ENCODE measurements at regions not wholly inside any gene's neighbourhood (a gene's known extent, or its start where the extent isn't known, plus 50 kb on each side); places are given as distances from the start of the nearest gene placed in this dataset.

DNA sequence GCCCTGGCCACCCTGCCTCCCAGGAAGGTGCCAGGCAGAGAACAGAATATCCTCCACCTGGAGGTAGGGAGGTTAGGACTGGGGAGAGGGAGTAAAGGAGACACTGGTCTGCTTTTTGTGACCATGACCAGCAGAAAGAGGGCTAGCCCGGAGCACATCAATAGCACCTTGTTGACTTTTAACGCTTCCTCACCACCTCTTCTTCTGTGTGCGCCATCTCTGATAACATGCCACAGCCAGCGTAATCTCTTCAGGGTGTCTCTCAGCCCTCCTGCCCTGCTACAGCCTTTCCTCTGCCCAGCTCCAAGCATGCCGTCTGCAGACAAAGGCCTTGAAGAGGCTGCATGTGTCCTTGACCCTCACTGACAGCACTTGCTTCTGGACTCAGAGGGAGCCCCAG, 50.9 kb upstream of the GJA5 start:
- H3K4me1 ChIP-seq (ENCODE audit: control insufficient read depth in 2 of 2, insufficient read depth in 2 of 2, low read length in 2 of 2), result no peaks in the 10 kb centered on the region
- DNase-seq (ENCODE audit: low read depth in 6 of 9, low spot score in 9 of 9), result no peak
- H3K4me3 ChIP-seq (ENCODE audit: low read length in 2 of 2), result no peak overlapping the region
- no peaks in the 10 kb centered on the region for H3K9me3 ChIP-seq (ENCODE audit: control insufficient read depth in 2 of 2, insufficient read depth in 1 of 2, low read length in 1 of 2)
- 97% methylated on average over 5 of the region's 5 CpGs for WGBS
- H3K27me3 ChIP-seq (ENCODE audit: control insufficient read depth in 2 of 2, insufficient read depth in 1 of 2, low read length in 1 of 2), result no peaks in the 10 kb centered on the region
- no peaks in the 10 kb centered on the region for H3K36me3 ChIP-seq (ENCODE audit: control insufficient read depth in 2 of 2, insufficient read depth in 2 of 2, low read length in 1 of 2)
- H3K27ac ChIP-seq (ENCODE audit: low read depth in 1 of 2, low read length in 1 of 2), result no peak overlapping the region

DNA sequence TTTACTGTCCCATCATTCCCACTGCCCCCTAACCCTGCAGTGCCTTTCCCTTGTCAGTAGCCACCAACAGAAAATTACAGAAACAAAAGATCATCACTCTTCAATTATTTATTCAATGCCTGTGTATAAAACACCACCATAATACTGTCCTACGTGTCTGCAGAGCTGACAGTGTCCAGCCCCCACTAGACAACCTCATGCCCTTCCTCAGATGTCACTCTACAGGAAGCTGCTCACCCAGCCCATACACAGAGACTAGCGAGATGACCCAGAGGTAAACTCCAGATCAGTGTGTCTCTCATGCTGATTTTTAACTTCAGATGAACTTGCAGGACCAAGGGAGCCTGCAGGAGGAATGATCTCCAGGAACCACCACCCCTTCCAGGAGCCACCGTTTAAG, 51.3 kb upstream of the GJA5 start:
- Histone ChIP-seq H3K27me3 (ENCODE audit: control insufficient read depth in 2 of 2, insufficient read depth in 1 of 2, low read length in 1 of 2) (no peaks in the 10 kb centered on the region), H3K4me1 (ENCODE audit: control insufficient read depth in 2 of 2, insufficient read depth in 2 of 2, low read length in 2 of 2) (no peaks in the 10 kb centered on the region), H3K9me3 (ENCODE audit: control insufficient read depth in 2 of 2, insufficient read depth in 1 of 2, low read length in 1 of 2) (no peaks in the 10 kb centered on the region), H3K36me3 (ENCODE audit: control insufficient read depth in 2 of 2, insufficient read depth in 2 of 2, low read length in 1 of 2) (no peaks in the 10 kb centered on the region), H3K4me3 (ENCODE audit: low read length in 2 of 2) (no peak overlapping the region), H3K27ac (ENCODE audit: low read depth in 1 of 2, low read length in 1 of 2) (no peak overlapping the region)
- WGBS, result 86% methylated on average over 3 of the region's 3 CpGs
- no peak for DNase-seq (ENCODE audit: low read depth in 6 of 9, low spot score in 9 of 9)

DNA sequence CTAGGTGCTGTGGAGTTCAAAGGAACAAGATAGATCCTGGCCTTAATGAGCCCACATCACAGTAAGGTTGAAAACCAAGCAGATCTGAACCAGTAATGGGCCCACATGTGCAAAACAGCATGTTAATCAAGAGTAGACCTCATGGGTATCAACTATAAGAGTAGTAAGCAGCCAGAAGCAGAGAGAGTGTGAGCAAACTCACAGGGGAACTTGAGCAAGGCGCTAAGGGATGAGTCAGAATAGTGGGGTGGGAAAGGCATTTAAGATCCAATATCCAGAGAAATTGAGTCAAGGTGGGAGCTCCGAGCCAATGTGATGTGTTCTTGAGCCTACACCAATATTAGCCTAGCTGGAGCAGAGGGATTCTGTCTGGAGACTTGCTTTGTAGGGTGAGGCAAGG, 52.4 kb upstream of the GJA5 start:
- WGBS, result 93% methylated on average over 2 of the region's 2 CpGs
- DNase-seq (ENCODE audit: low read depth in 6 of 9, low spot score in 9 of 9), result no peak

DNA sequence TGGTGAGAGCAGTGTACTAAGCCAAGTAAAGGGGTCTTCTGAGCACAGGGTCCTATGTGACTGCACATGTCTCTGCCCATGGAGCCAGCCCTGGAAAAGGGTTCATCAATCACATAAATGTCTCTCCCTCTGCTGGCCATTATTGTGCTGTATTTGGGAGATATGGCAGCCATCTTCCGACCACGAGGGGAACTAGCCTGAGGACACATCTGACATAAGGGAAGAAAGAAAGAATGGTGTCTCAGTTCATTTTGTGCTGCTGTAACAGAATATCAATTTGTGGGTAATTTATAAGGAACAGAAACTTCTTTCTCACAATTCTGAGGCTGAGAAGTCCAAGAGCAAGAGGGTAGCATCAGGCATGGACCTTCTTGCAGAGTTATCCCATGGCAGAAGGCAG, 55.1 kb upstream of the GJA5 start:
- 97% methylated on average over 2 of the region's 2 CpGs for WGBS
- Histone ChIP-seq H3K27ac (ENCODE audit: low read depth in 1 of 2, low read length in 1 of 2) (no peak overlapping the region), H3K4me3 (ENCODE audit: low read length in 2 of 2) (no peak overlapping the region), H3K36me3 (ENCODE audit: control insufficient read depth in 2 of 2, insufficient read depth in 2 of 2, low read length in 1 of 2) (no peaks in the 10 kb centered on the region), H3K27me3 (ENCODE audit: control insufficient read depth in 2 of 2, insufficient read depth in 1 of 2, low read length in 1 of 2) (no peaks in the 10 kb centered on the region), H3K9me3 (ENCODE audit: control insufficient read depth in 2 of 2, insufficient read depth in 1 of 2, low read length in 1 of 2) (no peaks in the 10 kb centered on the region), H3K4me1 (ENCODE audit: control insufficient read depth in 2 of 2, insufficient read depth in 2 of 2, low read length in 2 of 2) (no peaks in the 10 kb centered on the region)
- DNase-seq (ENCODE audit: low read depth in 6 of 9, low spot score in 9 of 9), result no peak

More for the DNA sequence above, 52.4 kb upstream of the GJA5 start:
- Histone ChIP-seq H3K27me3 (ENCODE audit: control insufficient read depth in 2 of 2, insufficient read depth in 1 of 2, low read length in 1 of 2) (no peaks in the 10 kb centered on the region), H3K36me3 (ENCODE audit: control insufficient read depth in 2 of 2, insufficient read depth in 2 of 2, low read length in 1 of 2) (no peaks in the 10 kb centered on the region), H3K4me3 (ENCODE audit: low read length in 2 of 2) (no peak overlapping the region), H3K27ac (ENCODE audit: low read depth in 1 of 2, low read length in 1 of 2) (no peak overlapping the region), H3K4me1 (ENCODE audit: control insufficient read depth in 2 of 2, insufficient read depth in 2 of 2, low read length in 2 of 2) (no peaks in the 10 kb centered on the region), H3K9me3 (ENCODE audit: control insufficient read depth in 2 of 2, insufficient read depth in 1 of 2, low read length in 1 of 2) (no peaks in the 10 kb centered on the region)

DNA sequence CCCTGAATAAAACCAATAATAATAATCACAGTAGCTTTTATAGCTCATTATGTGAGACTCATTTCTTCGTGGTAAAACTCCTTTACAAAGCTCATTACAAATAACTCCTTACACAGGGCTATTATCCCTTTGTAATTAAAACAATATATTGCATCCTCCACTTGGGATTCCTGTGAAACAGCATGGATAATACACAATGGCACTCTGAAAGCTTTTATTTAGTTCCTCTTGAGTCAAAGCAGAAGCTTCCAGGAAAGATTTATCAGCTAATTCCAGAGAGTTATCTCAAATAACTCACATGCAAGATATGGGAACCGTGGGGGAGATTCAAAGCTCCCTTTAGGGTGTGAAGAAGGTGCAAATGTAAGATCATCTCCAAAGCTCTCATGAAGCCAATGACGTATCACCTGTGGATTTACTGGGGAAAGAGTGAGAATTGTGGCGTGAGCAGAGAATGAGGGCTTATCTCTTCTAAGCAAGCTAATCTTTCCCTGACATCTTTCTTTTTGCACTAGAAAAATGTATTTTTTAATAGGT, 60.4 kb upstream of the GJA5 start:
- H3K27me3 ChIP-seq (ENCODE audit: control insufficient read depth in 2 of 2, insufficient read depth in 1 of 2, low read length in 1 of 2), result no peaks in the 10 kb centered on the region
- H3K4me3 ChIP-seq (ENCODE audit: low read length in 2 of 2), result no peak overlapping the region
- H3K27ac ChIP-seq (ENCODE audit: low read depth in 1 of 2, low read length in 1 of 2), result no peak overlapping the region
- no peaks in the 10 kb centered on the region for H3K36me3 ChIP-seq (ENCODE audit: control insufficient read depth in 2 of 2, insufficient read depth in 2 of 2, low read length in 1 of 2)
- H3K9me3 ChIP-seq (ENCODE audit: control insufficient read depth in 2 of 2, insufficient read depth in 1 of 2, low read length in 1 of 2), result no peaks in the 10 kb centered on the region
- WGBS, result 88% methylated on average over 4 of the region's 4 CpGs
- H3K4me1 ChIP-seq (ENCODE audit: control insufficient read depth in 2 of 2, insufficient read depth in 2 of 2, low read length in 2 of 2), result no peaks in the 10 kb centered on the region
- DNase-seq (ENCODE audit: low read depth in 6 of 9, low spot score in 9 of 9), result no peak

DNA sequence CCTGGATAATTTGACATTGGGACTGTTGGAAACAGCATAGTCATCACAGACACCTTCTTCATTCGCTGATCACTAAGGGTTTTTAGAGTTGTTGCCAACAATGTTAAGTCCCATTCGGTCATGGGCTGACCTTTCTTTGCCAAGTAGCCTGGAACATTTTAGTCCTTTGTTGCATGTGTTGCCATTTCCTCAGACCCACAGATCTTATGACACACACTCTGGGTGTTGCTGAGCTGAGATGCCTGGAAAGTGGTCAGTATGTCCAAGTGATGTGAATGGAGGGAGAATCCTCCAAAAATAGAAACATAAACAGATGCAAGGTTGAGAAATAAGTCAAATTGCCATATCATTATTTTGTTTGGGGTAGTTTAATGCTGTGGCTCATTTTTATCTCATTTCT, 61.5 kb upstream of the GJA5 start:
- Histone ChIP-seq H3K4me1 (ENCODE audit: control insufficient read depth in 2 of 2, insufficient read depth in 2 of 2, low read length in 2 of 2) (no peaks in the 10 kb centered on the region), H3K9me3 (ENCODE audit: control insufficient read depth in 2 of 2, insufficient read depth in 1 of 2, low read length in 1 of 2) (no peaks in the 10 kb centered on the region), H3K4me3 (ENCODE audit: low read length in 2 of 2) (no peak overlapping the region), H3K27me3 (ENCODE audit: control insufficient read depth in 2 of 2, insufficient read depth in 1 of 2, low read length in 1 of 2) (no peaks in the 10 kb centered on the region), H3K36me3 (ENCODE audit: control insufficient read depth in 2 of 2, insufficient read depth in 2 of 2, low read length in 1 of 2) (no peaks in the 10 kb centered on the region), H3K27ac (ENCODE audit: low read depth in 1 of 2, low read length in 1 of 2) (no peak overlapping the region)
- 92% methylated on average over 2 of the region's 2 CpGs for WGBS
- DNase-seq (ENCODE audit: low read depth in 6 of 9, low spot score in 9 of 9), result no peak

DNA sequence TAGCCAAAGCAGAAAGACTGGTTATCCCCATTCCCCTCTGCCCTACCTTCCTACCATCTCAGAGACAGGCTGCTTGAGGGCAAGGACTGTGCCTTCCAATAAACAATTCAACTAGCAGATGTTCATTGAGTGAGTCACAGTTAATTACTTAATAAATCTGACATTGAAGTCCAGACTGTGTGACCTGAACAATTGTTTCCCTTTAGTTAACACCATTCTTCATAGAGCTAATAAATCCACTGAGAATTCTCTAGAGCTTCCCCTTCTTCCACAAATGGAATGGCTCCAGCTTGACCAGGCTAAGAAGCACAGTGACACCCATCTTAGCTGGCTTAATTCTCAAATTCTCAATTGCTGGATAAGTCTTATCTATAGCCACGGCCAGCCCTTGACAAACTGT, 61.9 kb upstream of the GJA5 start:
- no peak overlapping the region for H3K4me3 ChIP-seq (ENCODE audit: low read length in 2 of 2)
- no peaks in the 10 kb centered on the region for H3K36me3 ChIP-seq (ENCODE audit: control insufficient read depth in 2 of 2, insufficient read depth in 2 of 2, low read length in 1 of 2)
- no peaks in the 10 kb centered on the region for H3K9me3 ChIP-seq (ENCODE audit: control insufficient read depth in 2 of 2, insufficient read depth in 1 of 2, low read length in 1 of 2)
- no peak for DNase-seq (ENCODE audit: low read depth in 6 of 9, low spot score in 9 of 9)
- H3K4me1 ChIP-seq (ENCODE audit: control insufficient read depth in 2 of 2, insufficient read depth in 2 of 2, low read length in 2 of 2), result no peaks in the 10 kb centered on the region
- WGBS, result 89% methylated on average over 1 of the region's 1 CpG
- H3K27me3 ChIP-seq (ENCODE audit: control insufficient read depth in 2 of 2, insufficient read depth in 1 of 2, low read length in 1 of 2), result no peaks in the 10 kb centered on the region
- no peak overlapping the region for H3K27ac ChIP-seq (ENCODE audit: low read depth in 1 of 2, low read length in 1 of 2)

DNA sequence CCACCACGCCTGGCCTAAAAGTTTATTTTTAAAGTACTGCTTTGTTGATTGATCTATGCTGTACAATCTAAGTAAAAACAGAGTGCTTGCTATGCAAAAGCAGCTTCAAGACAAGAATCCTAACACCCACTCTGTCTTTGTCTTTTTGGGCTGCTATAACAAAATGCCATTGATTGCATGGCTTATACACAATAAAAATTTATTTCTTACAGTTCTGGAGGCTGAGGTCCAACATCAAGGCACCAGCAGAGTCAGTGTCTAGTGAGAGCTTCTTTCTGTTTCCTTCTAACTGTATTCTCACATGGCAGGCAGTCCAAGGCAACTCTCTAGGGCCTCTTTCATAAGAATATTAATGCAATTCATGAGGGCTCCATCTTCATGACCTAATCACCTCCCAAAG, 63.6 kb upstream of the GJA5 start:
- Histone ChIP-seq H3K9me3 (ENCODE audit: control insufficient read depth in 2 of 2, insufficient read depth in 1 of 2, low read length in 1 of 2) (no peaks in the 10 kb centered on the region), H3K4me3 (ENCODE audit: low read length in 2 of 2) (no peak overlapping the region), H3K4me1 (ENCODE audit: control insufficient read depth in 2 of 2, insufficient read depth in 2 of 2, low read length in 2 of 2) (no peaks in the 10 kb centered on the region), H3K27ac (ENCODE audit: low read depth in 1 of 2, low read length in 1 of 2) (no peak overlapping the region), H3K36me3 (ENCODE audit: control insufficient read depth in 2 of 2, insufficient read depth in 2 of 2, low read length in 1 of 2) (no peaks in the 10 kb centered on the region), H3K27me3 (ENCODE audit: control insufficient read depth in 2 of 2, insufficient read depth in 1 of 2, low read length in 1 of 2) (no peaks in the 10 kb centered on the region)
- DNase-seq (ENCODE audit: low read depth in 6 of 9, low spot score in 9 of 9), result no peak
- 94% methylated on average over 1 of the region's 1 CpG for WGBS

DNA sequence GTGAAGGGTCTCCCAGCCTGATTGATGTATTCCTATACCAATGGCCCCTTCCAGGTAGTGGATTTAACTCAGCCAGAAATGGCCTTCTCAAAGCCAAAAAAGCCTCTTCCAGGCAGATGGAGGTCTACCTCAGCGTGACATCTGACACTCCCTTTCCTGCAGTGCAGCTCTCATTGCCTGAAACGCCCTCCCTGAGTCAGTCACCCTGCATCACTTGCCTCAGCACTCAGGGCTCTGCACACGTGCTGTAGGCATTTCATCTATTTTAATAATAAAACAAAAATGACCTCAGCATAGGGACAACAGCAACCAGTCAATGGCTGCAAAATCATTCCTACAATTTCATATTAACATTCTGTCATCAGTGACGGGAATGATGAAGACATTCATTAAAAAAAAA, 64.4 kb upstream of the GJA5 start:
- 91% methylated on average over 4 of the region's 4 CpGs for WGBS

DNA sequence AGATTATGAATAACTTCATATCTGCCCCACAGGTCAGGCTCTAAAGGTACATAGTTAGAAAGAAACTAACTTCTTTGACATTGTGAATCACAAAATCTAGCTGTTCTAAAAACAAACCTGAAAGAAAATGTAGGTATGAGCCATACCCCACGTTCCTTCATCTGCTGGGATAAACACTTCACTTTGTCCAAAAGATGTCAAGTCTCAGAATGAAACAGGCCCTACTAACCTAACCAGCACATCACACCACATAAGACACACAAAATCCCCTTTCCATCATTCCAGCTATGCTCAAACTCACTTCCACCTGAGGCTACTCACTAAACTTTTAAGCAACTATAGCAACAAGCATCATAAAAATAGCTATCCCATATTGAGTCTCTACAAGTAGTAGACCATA, 65.2 kb upstream of the GJA5 start:
- WGBS, result 96% methylated on average over 1 of the region's 1 CpG
- no peaks in the 10 kb centered on the region for H3K4me1 ChIP-seq (ENCODE audit: control insufficient read depth in 2 of 2, insufficient read depth in 2 of 2, low read length in 2 of 2)
- no peaks in the 10 kb centered on the region for H3K27me3 ChIP-seq (ENCODE audit: control insufficient read depth in 2 of 2, insufficient read depth in 1 of 2, low read length in 1 of 2)
- no peak for DNase-seq (ENCODE audit: low read depth in 6 of 9, low spot score in 9 of 9)
- H3K4me3 ChIP-seq (ENCODE audit: low read length in 2 of 2), result no peak overlapping the region
- H3K27ac ChIP-seq (ENCODE audit: low read depth in 1 of 2, low read length in 1 of 2), result no peak overlapping the region
- no peaks in the 10 kb centered on the region for H3K36me3 ChIP-seq (ENCODE audit: control insufficient read depth in 2 of 2, insufficient read depth in 2 of 2, low read length in 1 of 2)
- no peaks in the 10 kb centered on the region for H3K9me3 ChIP-seq (ENCODE audit: control insufficient read depth in 2 of 2, insufficient read depth in 1 of 2, low read length in 1 of 2)

More for the DNA sequence above, 64.4 kb upstream of the GJA5 start:
- Histone ChIP-seq H3K4me3 (ENCODE audit: low read length in 2 of 2) (no peak overlapping the region), H3K27ac (ENCODE audit: low read depth in 1 of 2, low read length in 1 of 2) (no peak overlapping the region), H3K27me3 (ENCODE audit: control insufficient read depth in 2 of 2, insufficient read depth in 1 of 2, low read length in 1 of 2) (no peaks in the 10 kb centered on the region), H3K4me1 (ENCODE audit: control insufficient read depth in 2 of 2, insufficient read depth in 2 of 2, low read length in 2 of 2) (no peaks in the 10 kb centered on the region), H3K36me3 (ENCODE audit: control insufficient read depth in 2 of 2, insufficient read depth in 2 of 2, low read length in 1 of 2) (no peaks in the 10 kb centered on the region), H3K9me3 (ENCODE audit: control insufficient read depth in 2 of 2, insufficient read depth in 1 of 2, low read length in 1 of 2) (no peaks in the 10 kb centered on the region)
- no peak for DNase-seq (ENCODE audit: low read depth in 6 of 9, low spot score in 9 of 9)

Measured in thymus (tissue), 11 donors.